ENCODE measurements at regions not wholly inside any gene's neighbourhood (a gene's known extent, or its start where the extent isn't known, plus 50 kb on each side); places are given as distances from the start of the nearest gene placed in this dataset.

DNA sequence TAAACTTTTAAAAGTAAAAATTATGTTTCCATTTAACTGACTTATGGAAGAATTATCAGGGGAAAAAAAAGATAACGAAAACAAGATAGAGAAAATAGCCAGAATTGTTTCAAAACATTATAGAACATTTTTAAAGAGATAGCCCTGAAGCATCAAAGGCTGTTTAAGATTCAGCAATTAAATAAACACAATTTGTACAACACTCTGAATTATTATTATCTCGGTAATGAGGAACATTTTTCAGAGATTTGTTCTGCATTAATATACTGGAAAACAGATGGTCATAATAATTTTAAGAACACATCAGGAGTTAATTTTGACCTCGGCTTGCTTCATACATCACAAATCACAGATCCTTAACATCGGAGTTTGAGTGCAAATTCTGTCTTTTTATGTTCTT lies 643.8 kb downstream of the SORCS1 start:
- TF ChIP-seq CTCF (IDR thresholded peaks at IDR 0.05) (no peak), POLR2A (IDR thresholded peaks at IDR 0.05) (no peak)

Data from uterus (tissue), 2 donors.